ENCODE measurements at regions not wholly inside any gene's neighbourhood (a gene's known extent, or its start where the extent isn't known, plus 50 kb on each side); places are given as distances from the start of the nearest gene placed in this dataset.

- no peaks in the 10 kb centered on the region for H3K9me3 ChIP-seq
Observed at GRCh38 chr21:27122686-27123085, 155.8 kb upstream of the ADAMTS5 start.

GRCh38 chr21:27114111-27114510 lies 147.2 kb upstream of the ADAMTS5 start:
- Histone ChIP-seq H3K36me3 (no peaks in the 10 kb centered on the region), H3K27me3 (no peaks in the 10 kb centered on the region), H3K9me3 (no peaks in the 10 kb centered on the region), H3K27ac (no peak overlapping the region), H3K4me3 (no peak overlapping the region), H3K4me1 (no peaks in the 10 kb centered on the region)
- DNase-seq (ENCODE audit: low spot score in 2 of 2): no peak
- WGBS: 58% methylated on average over 2 of the region's 2 CpGs
- TF ChIP-seq EP300 (IDR thresholded peaks at IDR 0.05): no peak
- TF ChIP-seq CTCF (IDR thresholded peaks at IDR 0.05): no peak
- no peak for TF ChIP-seq POLR2A (IDR thresholded peaks at IDR 0.05)
- no peak for TF ChIP-seq POLR2AphosphoS5 (IDR thresholded peaks at IDR 0.05)

More at GRCh38 chr21:27122686-27123085, 155.8 kb upstream of the ADAMTS5 start:
- Histone ChIP-seq H3K27ac (no peak overlapping the region), H3K36me3 (no peaks in the 10 kb centered on the region), H3K4me1 (peaks cover 3% of the 10 kb centered on the region), H3K27me3 (no peaks in the 10 kb centered on the region), H3K4me3 (no peak overlapping the region)
- DNase-seq (ENCODE audit: low spot score in 2 of 2): no peak
- TF ChIP-seq CTCF (IDR thresholded peaks at IDR 0.05) (no peak), POLR2AphosphoS5 (IDR thresholded peaks at IDR 0.05) (no peak), POLR2A (IDR thresholded peaks at IDR 0.05) (no peak), EP300 (IDR thresholded peaks at IDR 0.05) (no peak)

- H3K27me3 ChIP-seq: no peaks in the 10 kb centered on the region
- no peak for DNase-seq (ENCODE audit: low spot score in 2 of 2)
- H3K27ac ChIP-seq: no peak overlapping the region
- H3K36me3 ChIP-seq: no peaks in the 10 kb centered on the region
- H3K9me3 ChIP-seq: no peaks in the 10 kb centered on the region
- H3K4me3 ChIP-seq: no peak overlapping the region
- no peak for TF ChIP-seq CTCF (IDR thresholded peaks at IDR 0.05)
- TF ChIP-seq POLR2AphosphoS5 (IDR thresholded peaks at IDR 0.05): no peak
- no peak for TF ChIP-seq POLR2A (IDR thresholded peaks at IDR 0.05)
- no peak for TF ChIP-seq EP300 (IDR thresholded peaks at IDR 0.05)
- no peaks in the 10 kb centered on the region for H3K4me1 ChIP-seq
Observed at GRCh38 chr21:27112186-27112585, 145.3 kb upstream of the ADAMTS5 start.

- no peaks in the 10 kb centered on the region for H3K27me3 ChIP-seq
- H3K9me3 ChIP-seq: no peaks in the 10 kb centered on the region
- no peak overlapping the region for H3K4me3 ChIP-seq
- TF ChIP-seq EP300 (IDR thresholded peaks at IDR 0.05) (no peak), POLR2AphosphoS5 (IDR thresholded peaks at IDR 0.05) (no peak), POLR2A (IDR thresholded peaks at IDR 0.05) (no peak), CTCF (IDR thresholded peaks at IDR 0.05) (no peak)
- H3K27ac ChIP-seq: no peak overlapping the region
- DNase-seq (ENCODE audit: low spot score in 2 of 2): no peak
- 46% methylated on average over 2 of the region's 2 CpGs for WGBS
- H3K36me3 ChIP-seq: no peaks in the 10 kb centered on the region
- H3K4me1 ChIP-seq: no peaks in the 10 kb centered on the region
Observed at GRCh38 chr21:27110956-27111355, 144.1 kb upstream of the ADAMTS5 start.

- Histone ChIP-seq H3K4me1 (peaks cover 4% of the 10 kb centered on the region), H3K9me3 (no peaks in the 10 kb centered on the region), H3K4me3 (no peak overlapping the region), H3K27me3 (no peaks in the 10 kb centered on the region), H3K36me3 (no peaks in the 10 kb centered on the region), H3K27ac (no peak overlapping the region)
- 86% methylated on average over 2 of the region's 2 CpGs for WGBS
- DNase-seq (ENCODE audit: low spot score in 2 of 2): no peak
- TF ChIP-seq POLR2A (IDR thresholded peaks at IDR 0.05) (no peak), POLR2AphosphoS5 (IDR thresholded peaks at IDR 0.05) (no peak), CTCF (IDR thresholded peaks at IDR 0.05) (no peak), EP300 (IDR thresholded peaks at IDR 0.05) (no peak)
Observed at GRCh38 chr21:27108701-27109100, 141.8 kb upstream of the ADAMTS5 start.

Measured in suprapubic skin (tissue), 4 donors.